ENCODE measurements at regions not wholly inside any gene's neighbourhood (a gene's known extent, or its start where the extent isn't known, plus 50 kb on each side); places are given as distances from the start of the nearest gene placed in this dataset.

- no peak overlapping the region for H3K4me3 ChIP-seq (ENCODE audit: low read length in 2 of 2)
- H3K18ac ChIP-seq (ENCODE audit: low read length) = peak overlapping the region; percentile 81
- no peak overlapping the region for H2BK12ac ChIP-seq (ENCODE audit: low read length)
- no peaks in the 10 kb centered on the region for H3K79me1 ChIP-seq (ENCODE audit: low read depth, low read length)
- no peak overlapping the region for H3K4ac ChIP-seq (ENCODE audit: low read length)
- WGBS, 2 donors (ENCODE audit: extremely low coverage in 2 of 2, insufficient read length in 2 of 2, insufficient replicate concordance in 1 of 2) = no CpG with 5 or more reads among the region's 1 CpG
- no peaks in the 10 kb centered on the region for H3K27me3 ChIP-seq (ENCODE audit: control insufficient read depth in 3 of 3, insufficient read depth in 3 of 3, low read depth in 1 of 3, low read length in 3 of 3)
- H4K91ac ChIP-seq (ENCODE audit: low read depth, low read length, poor library complexity) = no peak overlapping the region
- peak overlapping the region; percentile 61 for H2BK120ac ChIP-seq (ENCODE audit: low read depth, low read length)
- no peak overlapping the region for H2BK5ac ChIP-seq (ENCODE audit: low read length)
- peak overlapping the region; percentile 75 for H2AFZ ChIP-seq (ENCODE audit: low read length)
- peaks cover 13 to 24% of the 10 kb centered on the region in 2 donors for H3K4me1 ChIP-seq (ENCODE audit: control insufficient read depth in 2 of 2, insufficient read depth in 1 of 2, low read depth in 1 of 2, low read length in 2 of 2)
- H3K27ac ChIP-seq (replicated peaks; ENCODE audit: low read length) = no peak overlapping the region
- no peak for DNase-seq (ENCODE audit: low spot score)
- no peak overlapping the region for H3K23ac ChIP-seq (ENCODE audit: low read depth, low read length, poor library complexity)
- H3K4me2 ChIP-seq (ENCODE audit: insufficient read depth, low read length, poor library complexity, severe bottlenecking) = no peak overlapping the region
- H4K8ac ChIP-seq (ENCODE audit: low read depth, low read length) = no peak overlapping the region
- H3K9ac ChIP-seq (ENCODE audit: low read depth, low read length, poor library complexity) = no peak overlapping the region
- H3K36me3 ChIP-seq (replicated peaks in 1 of 2; ENCODE audit: control insufficient read depth in 2 of 2, insufficient read depth in 2 of 2, low read length in 2 of 2) = no peaks in the 10 kb centered on the region
- no peak overlapping the region for H2AK5ac ChIP-seq (ENCODE audit: low read depth, low read length)
- H2BK15ac ChIP-seq (ENCODE audit: low read length) = no peak overlapping the region
- H3K14ac ChIP-seq (ENCODE audit: low read length) = no peak overlapping the region
- no peaks in the 10 kb centered on the region for H3K9me3 ChIP-seq (replicated peaks in 1 of 2; ENCODE audit: control insufficient read depth in 2 of 2, insufficient read depth in 1 of 2, low read depth in 1 of 2, low read length in 2 of 2)
Measured at GRCh38 chrX:69107231-69107739, 58.0 kb downstream of the PJA1 start.

GRCh38 chrX:69104756-69105434, 60.4 kb downstream of the PJA1 start:
- no CpG with 5 or more reads among the region's 10 CpGs for WGBS, 2 donors (ENCODE audit: extremely low coverage in 2 of 2, insufficient read length in 2 of 2, insufficient replicate concordance in 1 of 2)
- no peak overlapping the region for H2AK5ac ChIP-seq (ENCODE audit: low read depth, low read length)
- H2BK12ac ChIP-seq (ENCODE audit: low read length) = no peak overlapping the region
- DNase-seq (ENCODE audit: low spot score) = no peak
- no peaks in the 10 kb centered on the region for H3K9me3 ChIP-seq (replicated peaks in 1 of 2; ENCODE audit: control insufficient read depth in 2 of 2, insufficient read depth in 1 of 2, low read depth in 1 of 2, low read length in 2 of 2)
- no peak overlapping the region for H4K8ac ChIP-seq (ENCODE audit: low read depth, low read length)
- H2BK15ac ChIP-seq (ENCODE audit: low read length) = no peak overlapping the region
- no peaks in the 10 kb centered on the region for H3K27me3 ChIP-seq (ENCODE audit: control insufficient read depth in 3 of 3, insufficient read depth in 3 of 3, low read depth in 1 of 3, low read length in 3 of 3)
- no peak overlapping the region for H3K18ac ChIP-seq (ENCODE audit: low read length)
- H2BK120ac ChIP-seq (ENCODE audit: low read depth, low read length) = no peak overlapping the region
- H3K79me1 ChIP-seq (ENCODE audit: low read depth, low read length) = no peaks in the 10 kb centered on the region
- no peak overlapping the region for H3K4me3 ChIP-seq (ENCODE audit: low read length in 2 of 2)
- no peak overlapping the region for H3K4me2 ChIP-seq (ENCODE audit: insufficient read depth, low read length, poor library complexity, severe bottlenecking)
- H2AFZ ChIP-seq (ENCODE audit: low read length) = no peak overlapping the region
- H3K36me3 ChIP-seq (replicated peaks in 1 of 2; ENCODE audit: control insufficient read depth in 2 of 2, insufficient read depth in 2 of 2, low read length in 2 of 2) = no peaks in the 10 kb centered on the region
- no peak overlapping the region for H3K4ac ChIP-seq (ENCODE audit: low read length)
- peaks cover 13 to 20% of the 10 kb centered on the region in 2 donors for H3K4me1 ChIP-seq (ENCODE audit: control insufficient read depth in 2 of 2, insufficient read depth in 1 of 2, low read depth in 1 of 2, low read length in 2 of 2)
- H4K91ac ChIP-seq (ENCODE audit: low read depth, low read length, poor library complexity) = no peak overlapping the region
- H3K9ac ChIP-seq (ENCODE audit: low read depth, low read length, poor library complexity) = no peak overlapping the region
- no peak overlapping the region for H2BK5ac ChIP-seq (ENCODE audit: low read length)
- no peak overlapping the region for H3K14ac ChIP-seq (ENCODE audit: low read length)
- no peak overlapping the region for H3K23ac ChIP-seq (ENCODE audit: low read depth, low read length, poor library complexity)
- no peak overlapping the region for H3K27ac ChIP-seq (replicated peaks; ENCODE audit: low read length)

- Histone ChIP-seq H3K9me3 (replicated peaks in 1 of 2; ENCODE audit: control insufficient read depth in 2 of 2, insufficient read depth in 1 of 2, low read depth in 1 of 2, low read length in 2 of 2) (no peaks in the 10 kb centered on the region), H2BK15ac (ENCODE audit: low read length) (no peak overlapping the region)
Measured at GRCh38 chrX:69103539-69103938, 61.7 kb downstream of the PJA1 start.

GRCh38 chrX:69102612-69103194, 62.5 kb downstream of the PJA1 start:
- H3K14ac ChIP-seq (ENCODE audit: low read length) = no peak overlapping the region
- H3K27me3 ChIP-seq (ENCODE audit: control insufficient read depth in 3 of 3, insufficient read depth in 3 of 3, low read depth in 1 of 3, low read length in 3 of 3) = no peaks in the 10 kb centered on the region
- no peak overlapping the region for H3K9ac ChIP-seq (ENCODE audit: low read depth, low read length, poor library complexity)
- no peak overlapping the region for H3K27ac ChIP-seq (replicated peaks; ENCODE audit: low read length)
- no peaks in the 10 kb centered on the region for H3K9me3 ChIP-seq (replicated peaks in 1 of 2; ENCODE audit: control insufficient read depth in 2 of 2, insufficient read depth in 1 of 2, low read depth in 1 of 2, low read length in 2 of 2)
- H3K36me3 ChIP-seq (replicated peaks in 1 of 2; ENCODE audit: control insufficient read depth in 2 of 2, insufficient read depth in 2 of 2, low read length in 2 of 2) = no peaks in the 10 kb centered on the region
- H2BK5ac ChIP-seq (ENCODE audit: low read length) = no peak overlapping the region
- H3K4me2 ChIP-seq (ENCODE audit: insufficient read depth, low read length, poor library complexity, severe bottlenecking) = no peak overlapping the region
- no peak overlapping the region for H2AK5ac ChIP-seq (ENCODE audit: low read depth, low read length)
- H4K8ac ChIP-seq (ENCODE audit: low read depth, low read length) = no peak overlapping the region
- no peak overlapping the region for H2BK120ac ChIP-seq (ENCODE audit: low read depth, low read length)
- no peaks in the 10 kb centered on the region for H3K79me1 ChIP-seq (ENCODE audit: low read depth, low read length)
- H3K4me3 ChIP-seq (ENCODE audit: low read length in 2 of 2) = no peak overlapping the region
- H2BK15ac ChIP-seq (ENCODE audit: low read length) = no peak overlapping the region
- H2BK12ac ChIP-seq (ENCODE audit: low read length) = no peak overlapping the region
- no peak overlapping the region for H3K4ac ChIP-seq (ENCODE audit: low read length)
- H3K4me1 ChIP-seq (ENCODE audit: control insufficient read depth in 2 of 2, insufficient read depth in 1 of 2, low read depth in 1 of 2, low read length in 2 of 2) = peaks cover 11% of the 10 kb centered on the region in 2 donors
- H3K18ac ChIP-seq (ENCODE audit: low read length) = no peak overlapping the region
- no peak overlapping the region for H4K91ac ChIP-seq (ENCODE audit: low read depth, low read length, poor library complexity)
- H3K23ac ChIP-seq (ENCODE audit: low read depth, low read length, poor library complexity) = no peak overlapping the region
- no CpG with 5 or more reads among the region's 5 CpGs for WGBS, 2 donors (ENCODE audit: extremely low coverage in 2 of 2, insufficient read length in 2 of 2, insufficient replicate concordance in 1 of 2)
- no peak for DNase-seq (ENCODE audit: low spot score)
- no peak overlapping the region for H2AFZ ChIP-seq (ENCODE audit: low read length)

More at GRCh38 chrX:69103539-69103938, 61.7 kb downstream of the PJA1 start:
- Histone ChIP-seq H3K4me3 (ENCODE audit: low read length in 2 of 2) (no peak overlapping the region), H3K4ac (ENCODE audit: low read length) (no peak overlapping the region), H4K8ac (ENCODE audit: low read depth, low read length) (no peak overlapping the region), H3K79me1 (ENCODE audit: low read depth, low read length) (no peaks in the 10 kb centered on the region), H3K4me2 (ENCODE audit: insufficient read depth, low read length, poor library complexity, severe bottlenecking) (no peak overlapping the region), H3K27ac (replicated peaks; ENCODE audit: low read length) (no peak overlapping the region), H3K23ac (ENCODE audit: low read depth, low read length, poor library complexity) (no peak overlapping the region), H2AFZ (ENCODE audit: low read length) (no peak overlapping the region), H2BK5ac (ENCODE audit: low read length) (no peak overlapping the region), H3K9ac (ENCODE audit: low read depth, low read length, poor library complexity) (no peak overlapping the region), H3K18ac (ENCODE audit: low read length) (no peak overlapping the region), H3K4me1 (ENCODE audit: control insufficient read depth in 2 of 2, insufficient read depth in 1 of 2, low read depth in 1 of 2, low read length in 2 of 2) (peaks cover 13 to 17% of the 10 kb centered on the region in 2 donors), H2BK120ac (ENCODE audit: low read depth, low read length) (no peak overlapping the region), H3K27me3 (ENCODE audit: control insufficient read depth in 3 of 3, insufficient read depth in 3 of 3, low read depth in 1 of 3, low read length in 3 of 3) (no peaks in the 10 kb centered on the region), H2AK5ac (ENCODE audit: low read depth, low read length) (no peak overlapping the region), H3K36me3 (replicated peaks in 1 of 2; ENCODE audit: control insufficient read depth in 2 of 2, insufficient read depth in 2 of 2, low read length in 2 of 2) (no peaks in the 10 kb centered on the region), H4K91ac (ENCODE audit: low read depth, low read length, poor library complexity) (no peak overlapping the region), H2BK12ac (ENCODE audit: low read length) (no peak overlapping the region), H3K14ac (ENCODE audit: low read length) (no peak overlapping the region)
- WGBS, 2 donors (ENCODE audit: extremely low coverage in 2 of 2, insufficient read length in 2 of 2, insufficient replicate concordance in 1 of 2) = no CpG with 5 or more reads among the region's 5 CpGs
- no peak for DNase-seq (ENCODE audit: low spot score)

Measured in neuronal stem cell (in vitro differentiated cells).